ENCODE measurements at regions not wholly inside any gene's neighbourhood (a gene's known extent, or its start where the extent isn't known, plus 50 kb on each side); places are given as distances from the start of the nearest gene placed in this dataset.
"Not testable (repeated sequence)": the region's sequence is repeated elsewhere in the genome, so short reads cannot be mapped to it uniquely, and the experiment has no call there.

DNA sequence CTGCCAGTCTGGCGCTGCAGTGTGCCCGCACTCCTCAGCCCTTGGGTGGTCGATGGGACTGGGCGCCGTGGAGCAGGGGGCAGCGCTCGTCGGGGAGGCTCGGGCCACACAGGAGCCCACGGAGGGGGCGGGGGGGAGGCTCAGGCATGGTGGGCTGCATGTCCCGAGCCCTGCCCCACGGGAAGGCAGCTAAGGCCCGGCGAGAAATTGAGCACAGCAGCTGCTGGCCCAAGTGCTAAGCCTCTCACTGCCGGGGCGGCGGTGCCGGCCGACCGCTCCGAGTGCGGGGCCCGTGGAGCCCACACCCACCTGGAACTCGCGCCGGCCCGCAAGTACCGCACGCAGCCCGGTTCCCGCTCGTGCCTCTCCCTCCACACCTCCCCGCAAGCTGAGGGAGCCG, 63.6 kb upstream of the CD28 start:
- not testable (repeated sequence) for H4K20me1 ChIP-seq (replicated peaks; ENCODE audit: insufficient read depth); H3K27me3 Mint-ChIP-seq (ENCODE audit: insufficient read depth, low read depth, poor library complexity); H3K27ac Mint-ChIP-seq; H3K4me1 ChIP-seq (ENCODE audit: insufficient read depth); H3K27ac ChIP-seq (ENCODE audit: low read depth); H3K4me3 Mint-ChIP-seq; H3K4me2 ChIP-seq; H3F3A ChIP-seq (replicated peaks; ENCODE audit: low read depth); H3K27me3 ChIP-seq (ENCODE audit: insufficient read depth); ATAC-seq; H3K9me2 ChIP-seq (ENCODE audit: insufficient read depth); H3K79me2 ChIP-seq (replicated peaks; ENCODE audit: insufficient read depth); H3K4me1 Mint-ChIP-seq; H2AFZ ChIP-seq; DNase-seq (ENCODE audit: low spot score); H3K4me3 ChIP-seq; H3K36me3 ChIP-seq (ENCODE audit: insufficient read depth)
- Mint-ChIP-seq H3K36me3 (ENCODE audit: low read depth) (peaks cover 12% of the 10 kb centered on the region), H3K9me3 (peaks cover 20% of the 10 kb centered on the region)

- Histone ChIP-seq H3K79me2 (replicated peaks; ENCODE audit: insufficient read depth) (no peaks in the 10 kb centered on the region), H2AFZ (0 out of 2 replicates have a peak overlapping the region, but pooled peaks have one; percentile 28), H4K20me1 (replicated peaks; ENCODE audit: insufficient read depth) (no peaks in the 10 kb centered on the region), H3F3A (replicated peaks; ENCODE audit: low read depth) (no peaks in the 10 kb centered on the region), H3K4me3 (no peak overlapping the region), H3K4me2 (no peak overlapping the region), H3K27ac (ENCODE audit: low read depth) (no peak overlapping the region), H3K27me3 (ENCODE audit: insufficient read depth) (no peaks in the 10 kb centered on the region), H3K9me2 (ENCODE audit: insufficient read depth) (peaks cover 3% of the 10 kb centered on the region; the same call in 1 of the 2 replicates), H3K36me3 (ENCODE audit: insufficient read depth) (no peaks in the 10 kb centered on the region), H3K4me1 (ENCODE audit: insufficient read depth) (0 out of 2 replicates have a peak, but pooled peaks cover 4% of the 10 kb centered on the region)
- H3K27me3 Mint-ChIP-seq (ENCODE audit: insufficient read depth, low read depth, poor library complexity): peaks cover 4% of the 10 kb centered on the region
- TF ChIP-seq EZH2phosphoT487 (IDR thresholded peaks at IDR 0.05; ENCODE audit: unreplicated experiment): no peak
- TF ChIP-seq, protein P1, sequence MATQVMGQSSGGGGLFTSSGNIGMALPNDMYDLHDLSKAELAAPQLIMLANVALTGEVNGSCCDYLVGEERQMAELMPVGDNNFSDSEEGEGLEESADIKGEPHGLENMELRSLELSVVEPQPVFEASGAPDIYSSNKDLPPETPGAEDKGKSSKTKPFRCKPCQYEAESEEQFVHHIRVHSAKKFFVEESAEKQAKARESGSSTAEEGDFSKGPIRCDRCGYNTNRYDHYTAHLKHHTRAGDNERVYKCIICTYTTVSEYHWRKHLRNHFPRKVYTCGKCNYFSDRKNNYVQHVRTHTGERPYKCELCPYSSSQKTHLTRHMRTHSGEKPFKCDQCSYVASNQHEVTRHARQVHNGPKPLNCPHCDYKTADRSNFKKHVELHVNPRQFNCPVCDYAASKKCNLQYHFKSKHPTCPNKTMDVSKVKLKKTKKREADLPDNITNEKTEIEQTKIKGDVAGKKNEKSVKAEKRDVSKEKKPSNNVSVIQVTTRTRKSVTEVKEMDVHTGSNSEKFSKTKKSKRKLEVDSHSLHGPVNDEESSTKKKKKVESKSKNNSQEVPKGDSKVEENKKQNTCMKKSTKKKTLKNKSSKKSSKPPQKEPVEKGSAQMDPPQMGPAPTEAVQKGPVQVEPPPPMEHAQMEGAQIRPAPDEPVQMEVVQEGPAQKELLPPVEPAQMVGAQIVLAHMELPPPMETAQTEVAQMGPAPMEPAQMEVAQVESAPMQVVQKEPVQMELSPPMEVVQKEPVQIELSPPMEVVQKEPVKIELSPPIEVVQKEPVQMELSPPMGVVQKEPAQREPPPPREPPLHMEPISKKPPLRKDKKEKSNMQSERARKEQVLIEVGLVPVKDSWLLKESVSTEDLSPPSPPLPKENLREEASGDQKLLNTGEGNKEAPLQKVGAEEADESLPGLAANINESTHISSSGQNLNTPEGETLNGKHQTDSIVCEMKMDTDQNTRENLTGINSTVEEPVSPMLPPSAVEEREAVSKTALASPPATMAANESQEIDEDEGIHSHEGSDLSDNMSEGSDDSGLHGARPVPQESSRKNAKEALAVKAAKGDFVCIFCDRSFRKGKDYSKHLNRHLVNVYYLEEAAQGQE (IDR thresholded peaks at IDR 0.05; ENCODE audit: unreplicated experiment): no peak
- TF ChIP-seq STAT1 (IDR thresholded peaks at IDR 0.05; ENCODE audit: unreplicated experiment): no peak
- no peak for TF ChIP-seq POLR2AphosphoS5 (IDR thresholded peaks at IDR 0.05; ENCODE audit: low read depth)
- TF ChIP-seq JUNB (IDR thresholded peaks at IDR 0.05; ENCODE audit: unreplicated experiment): no peak
- no peak overlapping the region for H3K4me3 Mint-ChIP-seq
- no peak for ATAC-seq
- peaks cover 12% of the 10 kb centered on the region for H3K36me3 Mint-ChIP-seq (ENCODE audit: low read depth)
- H3K27ac Mint-ChIP-seq: no peak overlapping the region
- H3K9me3 Mint-ChIP-seq: peaks cover 20% of the 10 kb centered on the region
- peaks cover 5% of the 10 kb centered on the region; the same call in 1 of the 3 replicates for H3K4me1 Mint-ChIP-seq
- no peak for DNase-seq (ENCODE audit: low spot score)
These were observed 60.6 kb upstream of the CD28 start for GRCh38 chr2:203645831-203646230.

GRCh38 chr2:203646266-203646864, 60.1 kb upstream of the CD28 start:
- H3K4me3 ChIP-seq: no peak overlapping the region
- H3K79me2 ChIP-seq (replicated peaks; ENCODE audit: insufficient read depth): no peaks in the 10 kb centered on the region
- H3K4me2 ChIP-seq: no peak overlapping the region
- 0 out of 2 replicates have a peak overlapping the region, but pooled peaks have one; percentile 28 for H2AFZ ChIP-seq
- ATAC-seq (no peak; the same call in 2 of the 3 replicates), DNase-seq (ENCODE audit: low spot score) (no peak)
- Mint-ChIP-seq H3K9me3 (peaks cover 16% of the 10 kb centered on the region), H3K36me3 (ENCODE audit: low read depth) (peaks cover 12% of the 10 kb centered on the region), H3K4me3 (no peak overlapping the region), H3K27me3 (ENCODE audit: insufficient read depth, low read depth, poor library complexity) (peaks cover 4% of the 10 kb centered on the region), H3K27ac (no peak overlapping the region), H3K4me1 (peaks cover 5% of the 10 kb centered on the region; the same call in 1 of the 3 replicates)
- no peaks in the 10 kb centered on the region for H3F3A ChIP-seq (replicated peaks; ENCODE audit: low read depth)
- H3K27me3 ChIP-seq (ENCODE audit: insufficient read depth): no peaks in the 10 kb centered on the region
- H3K36me3 ChIP-seq (ENCODE audit: insufficient read depth): no peaks in the 10 kb centered on the region
- TF ChIP-seq EZH2phosphoT487 (IDR thresholded peaks at IDR 0.05; ENCODE audit: unreplicated experiment): no peak
- no peaks in the 10 kb centered on the region for H4K20me1 ChIP-seq (replicated peaks; ENCODE audit: insufficient read depth)
- H3K27ac ChIP-seq (ENCODE audit: low read depth): no peak overlapping the region
- H3K9me2 ChIP-seq (ENCODE audit: insufficient read depth): peaks cover 3% of the 10 kb centered on the region; the same call in 1 of the 2 replicates
- 0 out of 2 replicates have a peak, but pooled peaks cover 4% of the 10 kb centered on the region for H3K4me1 ChIP-seq (ENCODE audit: insufficient read depth)
